Kidney capillary endothelial cell (primary cell): ENCODE measurements at regions not wholly inside any gene's neighbourhood (a gene's known extent, or its start where the extent isn't known, plus 50 kb on each side); places are given as distances from the start of the nearest gene placed in this dataset.

Experiments used
- DNase-seq: peaks from one replicate; pipeline ENCODE4 v3.0.0-alpha.2; 2018; ENCODE audit warnings: low spot score

GRCh38 chr4:24666816-24667477 is 82.6 kb upstream of the DHX15 start:
- no peak for DNase-seq

GRCh38 chr4:24668956-24669355 is 84.6 kb upstream of the DHX15 start:
- no peak for DNase-seq

- no peak for DNase-seq
Measured at GRCh38 chr4:24669751-24670150, 85.4 kb upstream of the DHX15 start.

- DNase-seq = no peak
Measured at GRCh38 chr4:24671849-24672248, 87.5 kb upstream of the DHX15 start.

- DNase-seq = no peak
Measured at GRCh38 chr4:24672880-24673279, 88.5 kb upstream of the DHX15 start.

- no peak for DNase-seq
Measured at GRCh38 chr4:24674279-24674678, 89.9 kb upstream of the DHX15 start.

GRCh38 chr4:24675721-24676389 is 91.5 kb upstream of the DHX15 start:
- DNase-seq = no peak

- DNase-seq = no peak
Measured at GRCh38 chr4:24677909-24678308, 93.6 kb upstream of the DHX15 start.

- no peak for DNase-seq
Measured at GRCh38 chr4:24680746-24681448, 96.5 kb upstream of the DHX15 start.

GRCh38 chr4:24683116-24683515 is 98.8 kb upstream of the DHX15 start:
- no peak for DNase-seq

GRCh38 chr4:24686866-24687692 is 102.7 kb upstream of the DHX15 start:
- peak; percentile 8 for DNase-seq

- no peak for DNase-seq
Measured at GRCh38 chr4:24688453-24688852, 104.1 kb upstream of the DHX15 start.

GRCh38 chr4:24689212-24689611 is 104.9 kb upstream of the DHX15 start:
- DNase-seq = no peak

- DNase-seq = no peak
Measured at GRCh38 chr4:24690436-24690835, 104.9 kb upstream of the SOD3 start.

GRCh38 chr4:24693636-24694035 is 101.7 kb upstream of the SOD3 start:
- DNase-seq = no peak

GRCh38 chr4:24700118-24700517 is 95.3 kb upstream of the SOD3 start:
- no peak for DNase-seq

- no peak for DNase-seq
Measured at GRCh38 chr4:24701683-24702082, 93.7 kb upstream of the SOD3 start.

- no peak for DNase-seq
Measured at GRCh38 chr4:24702281-24702680, 93.1 kb upstream of the SOD3 start.

- no peak for DNase-seq
Measured at GRCh38 chr4:24703298-24703697, 92.1 kb upstream of the SOD3 start.

- DNase-seq = no peak
Measured at GRCh38 chr4:24704149-24704548, 91.2 kb upstream of the SOD3 start.

GRCh38 chr4:24705016-24705753 is 90.2 kb upstream of the SOD3 start:
- DNase-seq = no peak

GRCh38 chr4:24713604-24714003 is 81.8 kb upstream of the SOD3 start:
- no peak for DNase-seq
